ENCODE measurements at regions not wholly inside any gene's neighbourhood (a gene's known extent, or its start where the extent isn't known, plus 50 kb on each side); places are given as distances from the start of the nearest gene placed in this dataset.

DNA sequence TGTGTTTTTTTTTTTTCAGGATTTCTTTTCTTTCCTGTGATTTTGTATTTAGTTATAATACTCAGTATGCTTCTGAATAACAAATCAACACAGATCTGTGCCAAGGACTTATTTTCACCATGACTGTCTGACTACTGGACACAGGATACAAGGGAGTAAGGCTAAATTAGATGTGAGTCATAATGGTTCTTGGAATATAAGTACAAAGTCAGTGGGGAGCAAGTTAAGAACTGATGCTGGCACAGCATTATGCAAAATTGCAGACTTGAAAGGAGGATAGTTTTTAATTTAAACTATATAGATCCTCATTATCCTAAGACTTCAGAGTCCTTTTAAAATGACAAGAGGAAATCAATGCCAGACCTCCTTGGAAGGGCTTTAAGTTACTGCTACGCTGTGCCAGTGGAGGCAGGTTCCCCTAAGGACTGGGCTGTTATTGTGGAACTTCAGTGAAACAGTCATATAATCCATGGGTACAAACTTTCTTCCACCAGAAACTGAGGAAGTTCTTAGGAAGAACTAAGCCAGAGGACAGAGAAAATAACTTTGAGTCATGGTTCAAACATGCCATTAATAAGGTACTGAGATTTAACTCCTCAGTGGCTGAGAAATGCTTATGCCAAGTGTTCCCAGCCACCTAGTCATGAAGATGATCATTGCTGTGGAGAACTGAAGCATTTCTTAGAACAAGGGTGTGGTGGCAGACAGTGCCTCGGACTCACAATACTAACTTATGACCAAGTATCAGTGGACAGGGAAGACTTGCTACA lies 531.2 kb downstream of the HTR7 start:
- WGBS: 84% methylated on average over 2 of the region's 2 CpGs
- no peak overlapping the region for H3K27ac ChIP-seq (ENCODE audit: low read depth in 1 of 2, low read length in 1 of 2)

DNA sequence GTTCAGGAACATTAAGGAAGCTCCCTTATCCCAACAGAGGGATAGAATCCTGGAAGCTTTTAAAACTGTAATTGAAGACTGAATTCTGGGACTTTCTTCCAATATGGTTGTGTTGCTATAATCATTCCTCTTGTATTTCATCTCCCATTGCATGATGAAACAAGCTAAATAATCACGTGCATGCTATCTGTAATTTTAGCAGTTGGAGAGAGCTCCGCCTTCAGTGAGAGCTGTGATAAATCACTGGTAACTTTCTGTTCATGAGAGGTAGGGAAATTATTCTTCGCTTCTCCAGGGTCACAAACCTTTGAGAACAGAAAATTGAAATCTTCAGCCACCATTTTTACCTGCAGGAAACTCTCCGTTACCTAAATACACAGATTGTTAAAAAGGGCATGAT lies 530.2 kb downstream of the HTR7 start:
- WGBS: 91% methylated on average over 4 of the region's 4 CpGs

More for the DNA sequence above, 531.2 kb downstream of the HTR7 start:
- Histone ChIP-seq H3K4me1 (ENCODE audit: control insufficient read depth in 2 of 2, insufficient read depth in 2 of 2, low read length in 2 of 2) (no peaks in the 10 kb centered on the region), H3K27me3 (ENCODE audit: control insufficient read depth in 2 of 2, insufficient read depth in 1 of 2, low read length in 1 of 2) (no peaks in the 10 kb centered on the region), H3K4me3 (ENCODE audit: low read length in 2 of 2) (no peak overlapping the region), H3K36me3 (ENCODE audit: control insufficient read depth in 2 of 2, insufficient read depth in 2 of 2, low read length in 1 of 2) (no peaks in the 10 kb centered on the region), H3K9me3 (ENCODE audit: control insufficient read depth in 2 of 2, insufficient read depth in 1 of 2, low read length in 1 of 2) (no peaks in the 10 kb centered on the region)
- DNase-seq (ENCODE audit: low read depth in 6 of 9, low spot score in 9 of 9): no peak

DNA sequence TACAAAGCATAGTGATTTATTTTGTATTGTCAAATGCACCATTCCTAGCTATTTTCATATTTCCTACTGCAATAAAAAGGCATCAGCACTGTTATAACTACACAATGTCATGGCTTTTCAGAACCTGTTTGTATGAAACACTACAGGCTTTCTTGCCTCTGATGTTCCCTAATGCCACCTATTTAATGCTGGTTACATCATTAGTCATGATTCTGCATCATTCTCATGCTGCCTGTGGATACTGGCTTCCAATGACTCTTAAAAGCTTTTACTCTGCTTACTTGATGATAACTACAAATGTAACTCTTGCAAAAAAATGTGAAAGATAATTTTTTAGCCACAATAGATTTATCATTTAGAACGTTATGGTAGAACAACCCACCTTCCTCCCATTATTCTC lies 529.4 kb downstream of the HTR7 start:
- no peak overlapping the region for H3K4me3 ChIP-seq (ENCODE audit: low read length in 2 of 2)
- WGBS: 84% methylated on average over 1 of the region's 1 CpG
- no peak for DNase-seq (ENCODE audit: low read depth in 6 of 9, low spot score in 9 of 9)

More for the DNA sequence above, 530.2 kb downstream of the HTR7 start:
- Histone ChIP-seq H3K9me3 (ENCODE audit: control insufficient read depth in 2 of 2, insufficient read depth in 1 of 2, low read length in 1 of 2) (no peaks in the 10 kb centered on the region), H3K27ac (ENCODE audit: low read depth in 1 of 2, low read length in 1 of 2) (no peak overlapping the region), H3K36me3 (ENCODE audit: control insufficient read depth in 2 of 2, insufficient read depth in 2 of 2, low read length in 1 of 2) (no peaks in the 10 kb centered on the region), H3K27me3 (ENCODE audit: control insufficient read depth in 2 of 2, insufficient read depth in 1 of 2, low read length in 1 of 2) (no peaks in the 10 kb centered on the region), H3K4me3 (ENCODE audit: low read length in 2 of 2) (no peak overlapping the region), H3K4me1 (ENCODE audit: control insufficient read depth in 2 of 2, insufficient read depth in 2 of 2, low read length in 2 of 2) (no peaks in the 10 kb centered on the region)
- no peak for DNase-seq (ENCODE audit: low read depth in 6 of 9, low spot score in 9 of 9)

DNA sequence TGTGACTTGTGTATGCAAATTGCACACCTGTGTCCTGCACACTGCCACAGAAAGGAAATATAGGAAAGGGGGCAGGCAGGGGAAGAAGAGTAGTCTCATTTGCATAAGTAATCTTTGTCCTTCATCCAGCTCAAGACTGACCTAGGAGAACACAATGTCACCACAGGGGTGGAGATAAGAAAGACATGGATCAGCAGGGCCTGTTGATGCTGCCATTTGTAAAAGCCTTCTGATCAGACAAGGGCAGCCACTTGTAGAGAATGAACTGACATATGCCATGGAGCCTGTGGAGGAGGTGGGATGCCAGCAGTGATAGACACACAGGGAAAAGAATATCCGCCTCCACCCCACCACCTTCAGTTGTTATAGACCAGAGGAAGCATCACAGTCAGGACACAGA lies 528.9 kb downstream of the HTR7 start:
- H3K27ac ChIP-seq (ENCODE audit: low read depth in 1 of 2, low read length in 1 of 2): no peak overlapping the region
- no peak overlapping the region for H3K4me3 ChIP-seq (ENCODE audit: low read length in 2 of 2)
- no peaks in the 10 kb centered on the region for H3K4me1 ChIP-seq (ENCODE audit: control insufficient read depth in 2 of 2, insufficient read depth in 2 of 2, low read length in 2 of 2)
- DNase-seq (ENCODE audit: low read depth in 6 of 9, low spot score in 9 of 9): no peak
- H3K36me3 ChIP-seq (ENCODE audit: control insufficient read depth in 2 of 2, insufficient read depth in 2 of 2, low read length in 1 of 2): no peaks in the 10 kb centered on the region
- WGBS: 96% methylated on average over 1 of the region's 1 CpG
- no peaks in the 10 kb centered on the region for H3K9me3 ChIP-seq (ENCODE audit: control insufficient read depth in 2 of 2, insufficient read depth in 1 of 2, low read length in 1 of 2)
- no peaks in the 10 kb centered on the region for H3K27me3 ChIP-seq (ENCODE audit: control insufficient read depth in 2 of 2, insufficient read depth in 1 of 2, low read length in 1 of 2)

More for the DNA sequence above, 529.4 kb downstream of the HTR7 start:
- H3K27me3 ChIP-seq (ENCODE audit: control insufficient read depth in 2 of 2, insufficient read depth in 1 of 2, low read length in 1 of 2): no peaks in the 10 kb centered on the region
- H3K4me1 ChIP-seq (ENCODE audit: control insufficient read depth in 2 of 2, insufficient read depth in 2 of 2, low read length in 2 of 2): no peaks in the 10 kb centered on the region
- no peak overlapping the region for H3K27ac ChIP-seq (ENCODE audit: low read depth in 1 of 2, low read length in 1 of 2)
- no peaks in the 10 kb centered on the region for H3K36me3 ChIP-seq (ENCODE audit: control insufficient read depth in 2 of 2, insufficient read depth in 2 of 2, low read length in 1 of 2)
- H3K9me3 ChIP-seq (ENCODE audit: control insufficient read depth in 2 of 2, insufficient read depth in 1 of 2, low read length in 1 of 2): no peaks in the 10 kb centered on the region

DNA sequence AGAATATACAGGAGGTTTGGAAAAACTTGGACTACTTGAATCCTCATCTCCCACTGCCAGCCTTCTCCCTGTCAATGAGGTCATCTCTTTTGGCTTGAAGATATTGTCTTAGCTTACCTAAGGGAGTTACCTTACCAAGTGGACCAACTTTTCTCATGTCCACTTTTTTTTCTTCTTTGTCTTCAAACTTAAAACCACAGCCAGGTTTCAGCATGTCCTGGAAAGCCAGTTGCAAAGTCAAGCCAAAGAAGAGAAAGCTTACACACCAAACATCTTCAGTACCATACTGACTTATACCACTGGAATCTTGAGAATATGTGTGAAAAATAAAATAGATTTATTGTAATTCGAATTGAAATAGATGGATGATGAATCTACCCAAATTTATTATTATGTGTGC lies 520.5 kb downstream of the HTR7 start:
- Histone ChIP-seq H3K4me3 (ENCODE audit: low read length in 2 of 2) (no peak overlapping the region), H3K9me3 (ENCODE audit: control insufficient read depth in 2 of 2, insufficient read depth in 1 of 2, low read length in 1 of 2) (no peaks in the 10 kb centered on the region), H3K4me1 (ENCODE audit: control insufficient read depth in 2 of 2, insufficient read depth in 2 of 2, low read length in 2 of 2) (no peaks in the 10 kb centered on the region), H3K27ac (ENCODE audit: low read depth in 1 of 2, low read length in 1 of 2) (no peak overlapping the region), H3K27me3 (ENCODE audit: control insufficient read depth in 2 of 2, insufficient read depth in 1 of 2, low read length in 1 of 2) (no peaks in the 10 kb centered on the region), H3K36me3 (ENCODE audit: control insufficient read depth in 2 of 2, insufficient read depth in 2 of 2, low read length in 1 of 2) (no peaks in the 10 kb centered on the region)
- WGBS: 71% methylated on average over 1 of the region's 1 CpG
- no peak for DNase-seq (ENCODE audit: low read depth in 6 of 9, low spot score in 9 of 9)

DNA sequence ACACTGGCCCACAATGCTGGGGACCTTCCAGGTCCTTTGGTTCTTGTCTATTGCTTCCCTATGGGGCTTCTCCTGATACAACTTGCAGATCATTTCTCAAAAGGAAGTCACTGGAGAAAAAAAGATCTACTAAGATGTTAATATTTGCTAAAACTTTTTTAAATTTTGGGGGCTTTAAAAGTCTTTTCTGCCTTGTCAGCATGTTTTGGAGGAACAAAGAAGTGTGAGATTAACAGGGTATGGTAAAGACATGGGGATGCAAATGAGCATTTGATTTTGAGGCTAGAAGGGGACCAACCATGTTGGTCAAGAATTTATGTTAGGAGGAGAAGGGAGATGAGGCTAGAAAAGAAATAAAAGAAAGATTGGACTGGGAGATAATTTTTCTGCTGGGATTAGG lies 515.4 kb downstream of the HTR7 start:
- Histone ChIP-seq H3K36me3 (ENCODE audit: control insufficient read depth in 2 of 2, insufficient read depth in 2 of 2, low read length in 1 of 2) (no peaks in the 10 kb centered on the region), H3K9me3 (ENCODE audit: control insufficient read depth in 2 of 2, insufficient read depth in 1 of 2, low read length in 1 of 2) (no peaks in the 10 kb centered on the region), H3K27me3 (ENCODE audit: control insufficient read depth in 2 of 2, insufficient read depth in 1 of 2, low read length in 1 of 2) (no peaks in the 10 kb centered on the region), H3K4me3 (ENCODE audit: low read length in 2 of 2) (no peak overlapping the region), H3K4me1 (ENCODE audit: control insufficient read depth in 2 of 2, insufficient read depth in 2 of 2, low read length in 2 of 2) (no peaks in the 10 kb centered on the region), H3K27ac (ENCODE audit: low read depth in 1 of 2, low read length in 1 of 2) (no peak overlapping the region)
- no peak for DNase-seq (ENCODE audit: low read depth in 6 of 9, low spot score in 9 of 9)

DNA sequence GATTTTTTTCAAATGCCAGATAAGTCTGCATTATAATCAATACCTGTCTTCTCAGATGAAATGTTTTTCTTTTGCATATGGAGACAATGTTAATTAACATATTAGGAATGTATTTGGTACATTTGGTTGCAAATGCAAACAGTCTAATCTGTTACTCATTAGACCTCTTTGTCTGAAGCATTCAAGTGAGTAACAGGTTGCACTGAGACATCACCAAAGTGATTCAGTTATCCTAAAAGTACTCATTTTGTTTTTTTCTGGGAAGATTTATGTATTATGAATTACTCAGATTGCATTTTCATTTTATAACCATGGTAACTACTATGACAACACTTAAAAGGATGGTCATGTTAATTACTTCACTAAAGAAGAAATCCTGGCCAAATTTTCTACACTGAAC lies 513.6 kb downstream of the HTR7 start:
- no peaks in the 10 kb centered on the region for H3K36me3 ChIP-seq (ENCODE audit: control insufficient read depth in 2 of 2, insufficient read depth in 2 of 2, low read length in 1 of 2)

DNA sequence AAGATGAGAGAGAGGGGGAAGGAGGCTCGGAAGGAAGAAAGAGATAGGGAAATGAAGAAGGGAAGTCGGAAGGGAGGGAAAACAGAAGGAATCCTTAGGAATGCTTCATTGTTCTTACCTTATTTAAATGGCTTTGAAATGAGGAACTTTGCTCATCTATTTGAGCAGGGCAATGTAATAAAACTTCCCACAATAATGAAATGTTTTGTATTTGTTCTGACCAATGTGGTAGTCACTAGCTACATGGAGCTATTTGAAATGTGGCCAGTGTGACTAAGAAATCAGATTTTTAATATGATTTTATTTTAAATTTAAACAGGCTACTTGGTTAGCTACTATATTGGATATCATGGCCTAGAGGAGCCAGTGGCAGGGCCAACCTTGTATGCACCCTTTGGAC lies 510.6 kb downstream of the HTR7 start:
- Histone ChIP-seq H3K9me3 (ENCODE audit: control insufficient read depth in 2 of 2, insufficient read depth in 1 of 2, low read length in 1 of 2) (no peaks in the 10 kb centered on the region), H3K4me3 (ENCODE audit: low read length in 2 of 2) (no peak overlapping the region), H3K36me3 (ENCODE audit: control insufficient read depth in 2 of 2, insufficient read depth in 2 of 2, low read length in 1 of 2) (no peaks in the 10 kb centered on the region), H3K27me3 (ENCODE audit: control insufficient read depth in 2 of 2, insufficient read depth in 1 of 2, low read length in 1 of 2) (no peaks in the 10 kb centered on the region), H3K27ac (ENCODE audit: low read depth in 1 of 2, low read length in 1 of 2) (no peak overlapping the region), H3K4me1 (ENCODE audit: control insufficient read depth in 2 of 2, insufficient read depth in 2 of 2, low read length in 2 of 2) (no peaks in the 10 kb centered on the region)
- WGBS: 81% methylated on average over 2 of the region's 2 CpGs
- no peak for DNase-seq (ENCODE audit: low read depth in 6 of 9, low spot score in 9 of 9)

More for the DNA sequence above, 513.6 kb downstream of the HTR7 start:
- Histone ChIP-seq H3K27ac (ENCODE audit: low read depth in 1 of 2, low read length in 1 of 2) (no peak overlapping the region), H3K27me3 (ENCODE audit: control insufficient read depth in 2 of 2, insufficient read depth in 1 of 2, low read length in 1 of 2) (no peaks in the 10 kb centered on the region), H3K4me3 (ENCODE audit: low read length in 2 of 2) (no peak overlapping the region), H3K4me1 (ENCODE audit: control insufficient read depth in 2 of 2, insufficient read depth in 2 of 2, low read length in 2 of 2) (no peaks in the 10 kb centered on the region), H3K9me3 (ENCODE audit: control insufficient read depth in 2 of 2, insufficient read depth in 1 of 2, low read length in 1 of 2) (no peaks in the 10 kb centered on the region)
- no peak for DNase-seq (ENCODE audit: low read depth in 6 of 9, low spot score in 9 of 9)

DNA sequence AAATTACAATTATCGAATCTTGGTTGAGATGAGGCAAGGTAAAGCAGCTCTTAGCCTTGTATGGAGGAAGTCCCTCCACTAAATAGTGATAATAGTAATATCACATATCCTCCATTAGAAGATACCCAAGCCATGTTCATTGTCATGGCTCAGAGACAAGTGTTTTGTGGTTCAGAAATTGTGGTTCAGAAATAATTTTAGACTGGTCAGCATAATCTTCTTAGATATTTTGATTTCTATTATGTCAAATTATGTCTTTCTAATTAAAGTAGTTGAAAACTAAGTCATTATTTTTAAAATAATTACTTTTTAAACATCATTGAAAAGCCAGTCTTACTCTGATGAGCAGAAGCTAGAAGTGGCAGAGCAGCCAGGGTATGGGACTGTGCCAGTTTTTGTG lies 507.7 kb downstream of the HTR7 start:
- no peaks in the 10 kb centered on the region for H3K4me1 ChIP-seq (ENCODE audit: control insufficient read depth in 2 of 2, insufficient read depth in 2 of 2, low read length in 2 of 2)
- no peaks in the 10 kb centered on the region for H3K27me3 ChIP-seq (ENCODE audit: control insufficient read depth in 2 of 2, insufficient read depth in 1 of 2, low read length in 1 of 2)
- no peak overlapping the region for H3K4me3 ChIP-seq (ENCODE audit: low read length in 2 of 2)
- no peak for DNase-seq (ENCODE audit: low read depth in 6 of 9, low spot score in 9 of 9)
- H3K9me3 ChIP-seq (ENCODE audit: control insufficient read depth in 2 of 2, insufficient read depth in 1 of 2, low read length in 1 of 2): no peaks in the 10 kb centered on the region
- no peak overlapping the region for H3K27ac ChIP-seq (ENCODE audit: low read depth in 1 of 2, low read length in 1 of 2)
- 99% methylated on average over 1 of the region's 1 CpG for WGBS
- H3K36me3 ChIP-seq (ENCODE audit: control insufficient read depth in 2 of 2, insufficient read depth in 2 of 2, low read length in 1 of 2): no peaks in the 10 kb centered on the region
